ENCODE measurements at regions not wholly inside any gene's neighbourhood (a gene's known extent, or its start where the extent isn't known, plus 50 kb on each side); places are given as distances from the start of the nearest gene placed in this dataset.
"Not testable (repeated sequence)": the region's sequence is repeated elsewhere in the genome, so short reads cannot be mapped to it uniquely, and the experiment has no call there.

GRCh38 chr13:24997367-24997967 lies 98.5 kb upstream of the PABPC3 start:
- peak; percentile 45 for DNase-seq

- no peak for DNase-seq
Observed at GRCh38 chr13:24998433-24998832, 97.5 kb upstream of the PABPC3 start.

- no peak for DNase-seq
Observed at GRCh38 chr13:25001476-25002206, 94.3 kb upstream of the PABPC3 start.

DNA sequence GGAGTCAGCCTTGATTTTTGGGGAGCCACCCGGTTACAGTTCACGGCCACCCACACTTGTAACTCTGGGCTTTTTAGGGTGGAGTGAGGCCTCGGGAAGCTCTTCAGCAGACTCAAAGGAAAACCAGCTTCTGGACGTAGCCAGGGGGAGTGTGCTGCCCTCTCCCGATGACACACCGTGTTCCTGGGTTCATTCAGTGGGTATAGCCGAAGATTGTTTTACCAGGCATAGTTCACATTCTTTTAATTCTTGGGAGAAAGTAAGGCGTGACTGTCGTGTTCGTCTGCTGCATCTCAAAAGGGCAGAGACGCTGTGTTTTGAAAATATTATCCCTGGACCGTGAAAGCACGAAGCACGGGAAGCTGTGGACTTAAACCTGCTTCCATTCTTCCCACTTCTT lies 93.6 kb upstream of the PABPC3 start:
- not testable (repeated sequence) for DNase-seq

DNA sequence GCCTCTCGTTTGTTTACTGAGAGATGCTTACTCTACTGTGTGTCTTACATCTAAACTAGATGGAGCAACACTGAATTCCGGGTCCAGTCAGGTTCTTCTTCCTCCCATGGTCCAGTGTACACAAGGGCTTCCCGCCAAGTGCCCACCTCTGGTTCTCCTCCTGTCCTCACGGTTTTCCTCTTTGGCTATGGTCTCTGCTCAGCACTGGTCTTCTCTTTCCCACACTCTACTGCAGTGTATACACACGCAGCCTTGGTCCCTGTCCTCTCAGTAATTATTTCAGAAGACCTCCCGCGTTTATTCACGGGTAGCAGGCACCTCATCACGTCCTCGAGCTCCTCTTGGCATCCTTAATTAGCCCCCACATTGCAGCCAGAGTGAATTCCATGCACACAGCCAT lies 91.4 kb upstream of the PABPC3 start:
- DNase-seq = not testable (repeated sequence)

DNA sequence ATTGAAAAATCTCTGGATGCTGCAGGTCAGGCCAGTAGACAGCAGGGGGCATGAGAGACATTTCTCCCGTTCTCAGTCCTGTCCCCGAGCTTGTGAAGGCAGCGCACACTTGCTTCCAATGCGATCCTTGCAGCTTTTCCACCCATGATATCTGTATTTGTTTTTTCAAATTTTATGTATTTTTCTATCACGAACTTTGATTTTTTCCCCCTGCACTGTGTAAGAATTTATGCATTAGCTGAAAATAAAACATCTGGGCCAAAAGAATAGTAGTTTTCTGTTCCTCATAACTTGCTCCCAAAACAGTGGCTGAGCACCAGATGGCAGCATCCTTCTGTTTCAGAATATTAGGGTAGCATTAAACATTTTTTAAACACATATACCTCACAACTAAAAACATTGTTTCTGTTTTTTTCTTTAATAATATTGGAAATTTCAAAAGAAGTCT lies 90.9 kb upstream of the PABPC3 start:
- peak; percentile 48 for DNase-seq

GRCh38 chr13:25007389-25007788 lies 88.5 kb upstream of the PABPC3 start:
- not testable (repeated sequence) for DNase-seq

DNA sequence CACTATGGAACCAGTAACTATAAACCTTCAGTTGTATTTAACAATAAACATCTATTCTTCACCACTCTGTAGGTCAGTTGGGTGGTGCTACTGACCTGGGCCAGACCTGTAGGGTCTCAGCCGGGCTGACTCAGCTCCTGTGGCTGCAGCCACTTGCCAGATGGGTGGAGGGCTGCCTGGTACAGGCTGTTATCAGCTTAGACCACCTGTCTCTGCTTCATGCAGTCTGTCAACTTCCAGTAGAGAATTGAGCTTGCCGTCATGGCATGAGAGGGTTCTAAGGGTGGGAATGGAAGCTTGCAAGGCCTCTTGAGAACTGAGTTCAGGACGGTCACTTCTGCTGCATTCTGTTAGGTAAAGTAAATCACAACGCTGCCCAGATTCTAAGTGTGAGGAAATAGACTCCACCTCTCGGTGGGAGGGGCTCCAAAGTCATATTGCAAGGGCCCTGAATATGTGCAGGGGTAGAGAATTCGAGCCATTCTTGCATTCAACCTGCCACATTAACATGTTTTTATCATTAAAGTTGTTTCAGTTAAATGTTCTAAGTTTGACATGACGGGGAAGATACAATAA lies 81.5 kb upstream of the PABPC3 start:
- DNase-seq = not testable (repeated sequence)

GRCh38 chr13:25017176-25017575 lies 78.8 kb upstream of the PABPC3 start:
- DNase-seq = not testable (repeated sequence)

GRCh38 chr13:25017808-25018728 lies 77.9 kb upstream of the PABPC3 start:
- peak; percentile 81 for DNase-seq

DNA sequence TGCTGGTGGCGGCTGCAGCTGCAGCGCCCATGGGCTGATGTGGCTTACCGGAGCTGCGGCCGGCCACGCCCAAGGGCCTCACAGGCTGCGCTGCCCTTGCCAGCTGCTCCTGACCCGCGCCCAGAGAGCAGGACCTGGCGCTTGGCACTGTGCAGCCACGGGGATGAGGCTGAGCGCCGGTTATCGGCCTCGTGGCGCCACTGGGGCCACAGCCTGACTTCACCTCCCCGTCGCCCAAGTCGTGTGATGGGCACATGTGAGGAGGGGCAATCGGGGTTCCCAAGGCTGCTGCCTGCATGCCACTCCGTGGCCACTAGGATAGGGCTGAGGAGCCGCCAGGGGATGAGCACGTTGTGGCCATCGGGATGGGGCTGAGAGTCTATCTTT lies 77.2 kb upstream of the PABPC3 start:
- peak; percentile 39 for DNase-seq

- not testable (repeated sequence) for DNase-seq
Observed at GRCh38 chr13:25019741-25020140, 76.2 kb upstream of the PABPC3 start.

- no peak for DNase-seq
Observed at GRCh38 chr13:25024175-25024574, 71.8 kb upstream of the PABPC3 start.

DNA sequence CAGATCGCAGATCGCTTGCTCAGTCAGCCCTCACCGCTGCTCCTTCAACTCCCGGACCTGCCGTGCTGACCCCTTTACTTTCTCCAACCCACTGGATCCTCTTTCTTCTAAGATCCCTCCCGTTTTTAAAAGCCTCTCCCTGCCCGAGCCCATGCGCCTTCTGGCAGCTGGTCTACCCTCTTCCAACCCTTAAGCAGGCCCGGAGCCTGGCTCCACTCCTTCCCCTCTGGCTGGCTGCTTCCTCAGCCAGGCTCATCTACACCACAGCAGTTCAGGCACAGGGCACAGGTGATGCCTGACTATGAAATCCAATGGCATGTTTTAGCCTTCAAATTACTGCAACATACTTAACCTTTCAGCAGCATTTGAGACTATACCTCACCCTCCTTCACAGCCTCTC lies 63.8 kb upstream of the PABPC3 start:
- no peak for DNase-seq

GRCh38 chr13:25034173-25034572 lies 61.8 kb upstream of the PABPC3 start:
- DNase-seq = no peak

DNA sequence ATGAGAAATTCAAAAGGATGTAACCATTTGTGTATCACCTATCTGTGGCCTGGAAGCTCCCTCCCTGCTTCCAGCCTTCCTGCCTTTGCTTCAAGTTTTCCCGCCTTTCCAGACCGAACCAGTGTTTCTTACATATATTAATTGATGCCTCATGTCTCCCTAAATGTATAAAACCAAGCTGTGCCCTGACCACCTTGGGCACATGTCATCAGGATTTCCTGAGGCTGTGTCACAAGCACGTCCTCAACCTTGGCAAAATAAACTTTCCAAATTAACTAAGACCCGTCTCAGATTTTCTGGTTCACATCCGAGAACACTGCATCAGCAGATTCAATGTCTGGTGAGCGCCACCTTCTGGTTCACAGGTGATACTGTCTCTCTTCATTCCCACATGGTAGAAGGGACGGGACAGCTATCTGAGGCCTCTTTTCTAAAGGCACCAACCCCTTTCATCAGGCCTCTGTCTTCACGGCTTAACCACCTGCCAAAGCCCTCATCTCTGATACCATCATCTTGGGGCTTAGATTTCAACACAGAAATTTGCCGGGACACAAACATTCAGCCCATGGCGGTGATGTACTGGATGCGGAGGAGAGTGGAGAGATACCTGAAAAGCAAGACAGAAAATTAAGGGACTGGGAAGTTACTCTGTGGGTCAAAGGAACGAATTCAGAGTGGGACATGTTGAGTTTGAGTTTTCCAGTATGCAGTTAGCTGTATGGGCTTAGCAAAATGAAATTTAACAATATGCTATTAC lies 58.7 kb upstream of the PABPC3 start:
- peak; percentile 63 for DNase-seq

DNA sequence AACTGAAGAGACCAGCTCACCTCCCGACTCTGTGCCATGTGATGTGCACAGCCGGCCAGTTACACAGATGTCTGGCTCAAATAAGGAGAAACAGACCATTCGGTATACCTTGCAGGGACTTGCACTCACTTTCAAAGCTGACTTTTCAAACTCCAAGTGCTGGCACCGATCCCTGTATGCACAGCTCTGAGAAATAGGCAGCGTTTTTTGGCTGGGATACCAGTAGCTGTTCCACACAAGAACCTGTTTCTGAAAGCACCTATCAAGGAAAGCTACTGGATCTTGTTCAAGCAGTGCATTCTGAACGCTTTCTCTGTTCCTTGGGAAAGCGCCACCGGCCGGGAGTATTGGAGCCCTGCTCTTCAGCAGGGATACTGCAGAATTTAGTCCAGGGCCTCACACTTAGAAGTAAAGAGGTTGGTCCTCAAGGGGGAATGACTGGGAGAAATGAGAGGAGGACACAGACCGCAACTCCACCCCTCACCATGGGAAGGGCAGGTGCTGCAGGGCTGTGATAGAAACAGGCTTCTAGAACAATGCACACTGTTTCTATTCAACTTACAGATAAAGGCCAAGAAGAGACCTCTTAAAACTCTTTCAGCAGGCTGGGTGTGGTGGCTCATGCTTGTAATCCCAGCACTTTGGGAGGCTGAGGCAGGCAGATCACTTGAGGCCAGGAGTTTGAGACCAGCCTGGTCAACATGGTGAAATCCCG lies 53.6 kb upstream of the PABPC3 start:
- DNase-seq = no peak

DNA sequence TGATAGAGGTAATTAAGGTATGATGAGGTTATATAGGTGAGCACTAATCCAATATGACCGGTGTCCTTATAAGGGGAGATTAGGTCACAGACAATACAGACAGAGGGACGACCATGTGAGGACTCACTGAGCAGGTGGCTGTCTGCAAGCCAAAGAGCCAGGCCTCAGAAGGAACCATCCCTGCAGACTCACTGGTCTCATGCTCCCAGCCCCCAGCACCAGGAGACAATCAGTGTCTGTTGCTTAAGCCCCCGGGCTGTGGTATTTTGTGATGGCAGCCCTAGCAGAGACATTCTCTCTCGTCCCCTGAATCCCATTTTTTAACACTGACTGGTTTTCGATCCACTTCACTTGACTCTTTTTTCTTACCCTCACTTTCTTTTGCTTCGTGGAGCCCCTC lies 51.9 kb upstream of the PABPC3 start:
- DNase-seq = no peak
